RWPE2 (cell line): ENCODE measurements at regions not wholly inside any gene's neighbourhood (a gene's known extent, or its start where the extent isn't known, plus 50 kb on each side); places are given as distances from the start of the nearest gene placed in this dataset.

Experiments
- ATAC-seq: fragments of 200-7000 bp; cut with Tn5 transposase; 3 replicates; pipeline ENCODE4 v1.9.1; 2021; ENCODE audit warnings: low read depth
- DNase-seq: peaks from one replicate; pipeline ENCODE4 v3.0.0-alpha.2; 2020; ENCODE audit warnings: low spot score
- H3K27ac ChIP-seq: fragments of 450-650 bp; 2 replicates; pipeline ENCODE4 v1.5.1; 2017; ENCODE audit warnings: mild to moderate bottlenecking; ENCODE audit not compliant: poor library complexity, severe bottlenecking
- H3K27me3 ChIP-seq: fragments of 250-450 bp; sonication (Bioruptor Pico); 2 replicates; pipeline ENCODE4 v1.5.1; 2021; ENCODE audit warnings: mild to moderate bottlenecking, moderate library complexity; ENCODE audit not compliant: insufficient read depth, poor library complexity, severe bottlenecking
- H3K36me3 ChIP-seq: fragments of 250-450 bp; sonication (Bioruptor Pico); 2 replicates; pipeline ENCODE4 v1.5.1; 2020; ENCODE audit warnings: low read depth, mild to moderate bottlenecking, moderate library complexity
- H3K4me1 ChIP-seq: fragments of 250-450 bp; sonication (Bioruptor Pico); 2 replicates; pipeline ENCODE4 v1.5.1; 2021; ENCODE audit warnings: mild to moderate bottlenecking, moderate library complexity; ENCODE audit not compliant: insufficient read depth, poor library complexity, severe bottlenecking
- H3K4me3 ChIP-seq: fragments of 250-450 bp; sonication (Bioruptor Pico); 2 replicates; pipeline ENCODE4 v1.5.1; 2021; ENCODE audit warnings: mild to moderate bottlenecking, moderate library complexity; ENCODE audit not compliant: severe bottlenecking
- H3K9me3 ChIP-seq: fragments of 250-450 bp; sonication (Bioruptor Pico); 2 replicates; pipeline ENCODE4 v1.5.1; 2021; ENCODE audit warnings: mild to moderate bottlenecking, moderate library complexity; ENCODE audit not compliant: severe bottlenecking
- CTCF ChIP-seq: fragments of 450-650 bp; IDR thresholded peaks from one replicate; pipeline ENCODE4 v1.5.1; 2017; ENCODE audit warnings: mild to moderate bottlenecking, moderate library complexity; ENCODE audit not compliant: poor library complexity, severe bottlenecking

DNA sequence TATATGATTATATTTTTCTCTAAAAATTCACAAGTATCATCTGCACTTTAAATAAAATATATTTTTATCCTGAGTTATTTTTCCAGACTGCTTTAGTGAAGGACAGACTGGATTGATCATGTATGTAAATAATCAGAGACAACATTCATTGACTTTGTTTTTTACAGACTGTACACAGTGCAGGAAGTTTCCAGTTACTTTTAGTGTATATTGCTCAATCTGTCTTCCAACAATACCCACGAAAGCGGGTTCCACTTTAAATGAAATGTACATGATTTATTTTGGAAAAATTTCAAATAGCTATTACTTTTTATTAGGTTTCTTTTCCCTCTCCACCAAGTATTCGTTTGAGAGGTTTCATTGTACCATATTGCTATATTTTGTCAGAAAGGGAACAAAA is 497.0 kb downstream of the FSCB start:
- H3K36me3 ChIP-seq, result no peaks in the 10 kb centered on the region
- H3K9me3 ChIP-seq, result no peaks in the 10 kb centered on the region
- H3K4me3 ChIP-seq, result no peak overlapping the region
- no peak for DNase-seq
- no peak for TF ChIP-seq CTCF
- H3K4me1 ChIP-seq, result no peaks in the 10 kb centered on the region
- H3K27ac ChIP-seq, result no peak overlapping the region
- ATAC-seq, result no peak
- peaks cover 9% of the 10 kb centered on the region for H3K27me3 ChIP-seq

- Histone ChIP-seq H3K36me3 (no peaks in the 10 kb centered on the region), H3K4me3 (no peak overlapping the region), H3K27ac (no peak overlapping the region), H3K27me3 (peaks cover 9% of the 10 kb centered on the region), H3K9me3 (no peaks in the 10 kb centered on the region), H3K4me1 (no peaks in the 10 kb centered on the region)
- TF ChIP-seq CTCF, result no peak
- DNase-seq (no peak), ATAC-seq (no peak)
These were observed 497.4 kb downstream of the FSCB start for GRCh38 chr14:44009642-44010041.

DNA sequence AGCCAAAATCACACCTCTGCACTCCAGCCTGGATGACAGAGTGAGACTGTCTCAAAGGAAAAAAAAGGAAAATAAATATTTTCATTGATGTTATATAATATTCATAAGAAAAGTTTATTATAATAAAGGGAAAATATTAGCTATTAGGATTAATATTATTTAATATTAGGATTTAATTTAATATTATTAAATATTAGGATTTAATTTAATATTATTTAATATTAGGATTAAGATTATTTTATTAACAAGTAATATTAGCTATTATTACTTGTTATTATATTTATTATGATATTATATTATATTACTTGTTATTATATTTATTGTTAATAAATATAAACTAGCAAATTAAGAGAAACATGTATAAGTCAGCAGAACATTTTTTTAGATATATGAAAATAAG is 518.1 kb downstream of the FSCB start:
- H3K27ac ChIP-seq, result no peak overlapping the region
- no peak for ATAC-seq
- H3K9me3 ChIP-seq, result no peaks in the 10 kb centered on the region
- H3K27me3 ChIP-seq, result peaks cover 7% of the 10 kb centered on the region
- no peaks in the 10 kb centered on the region for H3K36me3 ChIP-seq
- no peaks in the 10 kb centered on the region for H3K4me1 ChIP-seq
- no peak for DNase-seq
- no peak overlapping the region for H3K4me3 ChIP-seq
- no peak for TF ChIP-seq CTCF

DNA sequence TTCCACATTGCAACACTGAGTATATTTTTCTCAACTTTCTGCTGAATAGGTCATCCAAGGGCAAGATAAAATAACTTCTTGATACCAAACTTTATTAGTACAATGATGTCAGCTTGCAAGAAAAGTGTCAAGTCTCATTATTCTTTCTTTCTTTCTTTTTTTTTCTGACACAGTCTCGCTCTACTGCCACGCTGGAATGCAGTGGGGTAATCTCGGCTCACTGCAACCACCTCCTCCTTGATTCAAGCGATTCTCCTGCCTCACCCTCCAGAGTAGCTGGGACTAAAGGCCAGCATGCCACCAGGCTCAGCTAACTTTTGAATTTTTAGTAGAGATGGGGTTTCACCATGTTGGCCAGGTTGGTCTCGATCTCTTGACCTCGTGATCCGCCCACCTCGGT is 523.4 kb downstream of the FSCB start:
- no peaks in the 10 kb centered on the region for H3K4me1 ChIP-seq
- H3K27ac ChIP-seq, result no peak overlapping the region
- ATAC-seq, result no peak
- DNase-seq, result no peak
- H3K36me3 ChIP-seq, result no peaks in the 10 kb centered on the region
- H3K4me3 ChIP-seq, result no peak overlapping the region
- H3K27me3 ChIP-seq, result peaks cover 7% of the 10 kb centered on the region
- TF ChIP-seq CTCF, result no peak
- peaks cover 3% of the 10 kb centered on the region for H3K9me3 ChIP-seq

DNA sequence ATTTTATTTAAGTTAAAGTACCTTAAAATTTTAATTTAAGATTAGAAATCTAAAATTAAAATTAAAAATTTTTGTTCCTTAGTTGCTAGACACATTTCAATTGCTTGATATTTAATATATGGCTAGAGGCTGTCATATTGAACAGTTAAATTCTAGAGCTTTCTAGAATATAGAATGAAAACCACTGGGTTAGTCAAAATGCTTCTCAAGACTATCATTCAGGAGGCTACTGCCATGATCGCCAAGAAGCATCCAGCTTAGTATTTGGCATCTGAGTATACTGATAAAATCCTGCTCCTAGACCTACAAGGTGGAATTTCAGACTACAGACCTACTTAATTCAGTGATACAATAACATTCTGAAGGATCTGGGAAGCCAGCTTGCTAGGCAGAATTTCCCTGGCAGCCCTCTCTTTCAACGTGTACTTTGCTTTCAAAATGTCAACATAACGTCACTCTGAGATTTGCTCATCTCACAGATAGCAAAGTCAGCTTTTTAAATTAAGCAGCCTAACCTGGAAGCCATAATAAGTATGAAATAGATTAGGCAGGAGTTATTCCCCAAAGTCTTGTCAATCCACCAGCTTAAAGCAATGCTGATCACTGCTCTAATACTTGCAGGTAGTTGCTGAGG is 525.8 kb downstream of the FSCB start:
- H3K9me3 ChIP-seq, result peaks cover 3% of the 10 kb centered on the region
- H3K4me3 ChIP-seq, result no peak overlapping the region
- DNase-seq (no peak), ATAC-seq (no peak)
- H3K4me1 ChIP-seq, result no peaks in the 10 kb centered on the region
- H3K27me3 ChIP-seq, result peaks cover 5% of the 10 kb centered on the region
- H3K36me3 ChIP-seq, result no peaks in the 10 kb centered on the region
- no peak overlapping the region for H3K27ac ChIP-seq
- TF ChIP-seq CTCF, result no peak
